Thyroid gland (tissue), 4 donors: ENCODE measurements at regions not wholly inside any gene's neighbourhood (a gene's known extent, or its start where the extent isn't known, plus 50 kb on each side); places are given as distances from the start of the nearest gene placed in this dataset.

Experiments used
- DNase-seq, 2 donors: peaks; one replicate each; pipeline ENCODE4 v3.0.0-alpha.2; 2019
- H3K27ac ChIP-seq, 3 donors: fragments of 200-600 bp; sonication (generic); 1 replicate in 2 of 3; 2 replicates in 1 of 3; pipeline ENCODE4 v1.5.1; 2016 to 2019; ENCODE audit warnings: mild to moderate bottlenecking in 1 of 3, moderate library complexity in 1 of 3
- H3K27me3 ChIP-seq: fragments of 200-600 bp; sonication (generic); one replicate; pipeline ENCODE4 v1.5.1; 2019
- H3K36me3 ChIP-seq, 2 donors: fragments of 200-600 bp; sonication (generic); one replicate each; pipeline ENCODE4 v1.5.1; 2016 to 2019
- H3K4me1 ChIP-seq, 2 donors: fragments of 200-600 bp; sonication (generic); one replicate each; pipeline ENCODE4 v1.5.1; 2017 to 2019
- H3K4me3 ChIP-seq, 3 donors: fragments of 200-600 bp; sonication (generic); replicated peaks in 1 of 3; 1 replicate in 2 of 3; 2 replicates in 1 of 3; pipeline ENCODE4 v1.5.1; 2016; ENCODE audit warnings: mild to moderate bottlenecking in 1 of 3
- H3K9me3 ChIP-seq: fragments of 200-600 bp; sonication (generic); one replicate; pipeline ENCODE4 v1.5.1; 2017
- POLR2A ChIP-seq, 2 donors: fragments of 450-650 bp; IDR thresholded peaks; one replicate each; pipeline ENCODE4 v1.6.1; 2017; ENCODE audit warnings: antibody characterized with exemption in 2 of 2, mild to moderate bottlenecking in 2 of 2, moderate library complexity in 1 of 2
- WGBS, 2 donors: methylation state at CpG; one replicate each; pipeline ENCODE4 v1.1.5; 2017; 5-methylcytosine and 5-hydroxymethylcytosine counted together
- intact Hi-C: fragments of 100-400 bp; cut with DNase I; formaldehyde crosslinking; loops from one replicate; pipeline ENCODE4 v1.15.1; 2023
- TF ChIP-seq, protein P1 (sequence below), 6 experiments: fragments of 200-600 bp in 3 of 6; fragments of 450-650 bp in 3 of 6; sonication (generic) in 3 of 6; IDR thresholded peaks; one replicate each; pipeline ENCODE4 v1.5.1; 2016 to 2019; ENCODE audit warnings: antibody characterized with exemption in 6 of 6, mild to moderate bottlenecking in 2 of 6, inconsistent platforms in 1 of 6, moderate library complexity in 1 of 6

DNA sequence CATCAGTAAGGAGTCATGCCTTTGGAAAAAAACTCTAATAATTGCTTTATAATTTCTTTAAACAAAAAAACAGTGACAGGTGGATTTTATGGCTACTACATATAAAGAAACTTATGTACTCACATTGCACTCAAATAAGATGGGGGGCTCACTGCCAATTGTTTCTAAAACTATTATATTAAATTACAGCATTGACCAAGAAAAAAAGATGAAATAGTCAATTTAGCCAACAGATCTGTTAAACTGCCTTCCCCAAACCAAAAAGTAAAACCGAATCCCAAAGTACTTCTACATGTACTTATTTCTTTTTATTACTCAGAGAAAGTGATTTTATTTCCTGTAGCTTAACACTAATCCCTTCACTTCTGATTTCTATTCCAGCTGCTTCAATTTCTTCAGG is 716.8 kb upstream of the SLITRK5 start:
- DNase-seq, result no peak
- H3K4me1 ChIP-seq, result no peaks in the 10 kb centered on the region
- H3K4me3 ChIP-seq, result no peak overlapping the region
- H3K27ac ChIP-seq, result no peak overlapping the region
- TF ChIP-seq POLR2A (IDR thresholded peaks at IDR 0.05), result no peak
- TF ChIP-seq, protein P1, sequence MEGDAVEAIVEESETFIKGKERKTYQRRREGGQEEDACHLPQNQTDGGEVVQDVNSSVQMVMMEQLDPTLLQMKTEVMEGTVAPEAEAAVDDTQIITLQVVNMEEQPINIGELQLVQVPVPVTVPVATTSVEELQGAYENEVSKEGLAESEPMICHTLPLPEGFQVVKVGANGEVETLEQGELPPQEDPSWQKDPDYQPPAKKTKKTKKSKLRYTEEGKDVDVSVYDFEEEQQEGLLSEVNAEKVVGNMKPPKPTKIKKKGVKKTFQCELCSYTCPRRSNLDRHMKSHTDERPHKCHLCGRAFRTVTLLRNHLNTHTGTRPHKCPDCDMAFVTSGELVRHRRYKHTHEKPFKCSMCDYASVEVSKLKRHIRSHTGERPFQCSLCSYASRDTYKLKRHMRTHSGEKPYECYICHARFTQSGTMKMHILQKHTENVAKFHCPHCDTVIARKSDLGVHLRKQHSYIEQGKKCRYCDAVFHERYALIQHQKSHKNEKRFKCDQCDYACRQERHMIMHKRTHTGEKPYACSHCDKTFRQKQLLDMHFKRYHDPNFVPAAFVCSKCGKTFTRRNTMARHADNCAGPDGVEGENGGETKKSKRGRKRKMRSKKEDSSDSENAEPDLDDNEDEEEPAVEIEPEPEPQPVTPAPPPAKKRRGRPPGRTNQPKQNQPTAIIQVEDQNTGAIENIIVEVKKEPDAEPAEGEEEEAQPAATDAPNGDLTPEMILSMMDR (IDR thresholded peaks at IDR 0.05), result no peak
- no peaks in the 10 kb centered on the region for H3K27me3 ChIP-seq
- intact Hi-C loops, result no loop called here
- WGBS, 2 donors, result 85 to 88% methylated on average over 1 of the region's 1 CpG
- no peaks in the 10 kb centered on the region for H3K9me3 ChIP-seq
- no peaks in the 10 kb centered on the region for H3K36me3 ChIP-seq

DNA sequence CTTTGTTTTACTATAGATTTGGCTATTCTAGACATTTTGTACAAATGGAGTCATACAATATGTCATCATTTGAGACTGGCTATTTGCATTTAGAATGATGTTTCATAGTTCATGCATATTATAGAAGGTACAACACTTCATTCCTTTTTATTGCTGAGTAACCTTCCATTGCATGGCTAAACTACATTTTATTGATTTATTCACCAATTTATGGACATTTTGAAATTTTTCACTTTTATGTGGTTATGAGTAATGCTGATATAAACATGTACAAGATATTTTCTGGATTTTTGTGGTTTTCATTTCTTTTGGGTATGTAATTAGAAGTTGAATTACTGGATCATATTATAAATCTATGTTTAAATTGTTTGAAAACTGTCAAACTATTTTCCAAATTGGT is 710.3 kb upstream of the SLITRK5 start:
- intact Hi-C loops, result no loop called here
- no peaks in the 10 kb centered on the region for H3K27me3 ChIP-seq

DNA sequence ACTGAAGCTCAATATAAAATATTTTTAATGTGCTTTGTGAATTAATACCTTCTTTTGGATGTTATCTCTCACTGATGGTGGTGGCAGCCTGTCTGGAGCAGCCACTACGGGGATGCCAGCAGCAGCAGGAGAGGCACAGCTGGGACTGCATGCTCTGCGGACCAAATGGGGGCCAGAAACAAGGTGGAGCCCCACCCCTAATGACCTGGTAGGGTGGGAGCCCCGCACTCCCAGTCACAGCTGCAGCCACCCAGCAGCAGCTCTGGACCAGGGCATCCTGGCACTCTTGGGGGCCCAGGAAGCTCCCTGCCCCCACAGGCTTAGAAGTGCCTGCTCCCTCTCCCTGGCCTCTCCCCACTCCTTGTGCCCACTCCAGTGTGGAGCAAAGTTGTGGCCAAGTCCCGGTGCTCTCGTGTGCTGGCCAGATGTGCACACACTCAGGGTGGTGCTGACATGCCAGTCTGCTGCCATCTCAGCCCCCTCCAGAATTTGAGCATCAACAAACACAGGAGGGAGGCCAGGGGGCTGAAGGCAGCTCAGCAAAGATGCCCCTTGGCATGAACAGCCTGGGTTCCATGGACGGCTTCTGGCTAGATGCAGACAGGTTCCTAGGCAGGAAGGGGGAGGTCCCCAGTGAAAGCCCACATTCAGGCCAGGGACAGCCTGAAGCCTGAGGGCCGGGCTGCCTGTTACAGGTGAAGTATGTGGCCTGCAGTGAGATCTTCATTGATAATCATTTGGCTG is 696.7 kb upstream of the SLITRK5 start:
- no peak for DNase-seq
- TF ChIP-seq POLR2A (IDR thresholded peaks at IDR 0.05), result no peak
- TF ChIP-seq, protein P1 (IDR thresholded peaks at IDR 0.05), result no peak
- no peaks in the 10 kb centered on the region for H3K4me1 ChIP-seq
- intact Hi-C loops, result no loop called here
- WGBS, 2 donors, result 65 to 81% methylated on average over 6 to 7 of the region's 7 CpGs
- no peaks in the 10 kb centered on the region for H3K27me3 ChIP-seq
- H3K27ac ChIP-seq, result no peak overlapping the region
- H3K9me3 ChIP-seq, result no peaks in the 10 kb centered on the region
- no peaks in the 10 kb centered on the region for H3K36me3 ChIP-seq
- H3K4me3 ChIP-seq, result no peak overlapping the region

More for the DNA sequence above, 710.3 kb upstream of the SLITRK5 start:
- Histone ChIP-seq H3K4me3 (no peak overlapping the region), H3K27ac (no peak overlapping the region), H3K9me3 (no peaks in the 10 kb centered on the region), H3K4me1 (no peaks in the 10 kb centered on the region), H3K36me3 (no peaks in the 10 kb centered on the region)
- TF ChIP-seq, protein P1 (IDR thresholded peaks at IDR 0.05), result no peak
- TF ChIP-seq POLR2A (IDR thresholded peaks at IDR 0.05), result no peak
- DNase-seq, result no peak

DNA sequence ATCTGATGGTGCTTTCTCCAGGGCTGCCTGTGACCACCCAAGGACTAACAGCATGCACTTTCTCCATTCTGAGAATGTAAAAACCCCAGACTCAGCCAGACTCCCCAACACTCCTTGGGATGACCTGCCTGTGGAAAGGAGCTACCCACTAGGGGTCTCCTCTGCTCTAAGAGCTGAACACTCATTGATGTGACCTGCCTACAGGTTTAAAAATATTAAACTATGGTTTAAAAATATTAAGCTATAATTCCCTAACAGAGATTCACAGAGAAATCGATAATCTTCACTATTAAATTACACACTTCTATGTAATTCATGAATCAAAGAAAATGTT is 696.2 kb upstream of the SLITRK5 start:
- no peak for DNase-seq
- no peak for TF ChIP-seq POLR2A (IDR thresholded peaks at IDR 0.05)
- TF ChIP-seq, protein P1 (IDR thresholded peaks at IDR 0.05), result no peak
- no peak overlapping the region for H3K4me3 ChIP-seq
- H3K36me3 ChIP-seq, result no peaks in the 10 kb centered on the region
- H3K27me3 ChIP-seq, result no peaks in the 10 kb centered on the region
- H3K9me3 ChIP-seq, result no peaks in the 10 kb centered on the region
- intact Hi-C loops, result no loop called here
- no peaks in the 10 kb centered on the region for H3K4me1 ChIP-seq
- 93 to 96% methylated on average over 1 of the region's 1 CpG for WGBS, 2 donors
- H3K27ac ChIP-seq, result no peak overlapping the region

DNA sequence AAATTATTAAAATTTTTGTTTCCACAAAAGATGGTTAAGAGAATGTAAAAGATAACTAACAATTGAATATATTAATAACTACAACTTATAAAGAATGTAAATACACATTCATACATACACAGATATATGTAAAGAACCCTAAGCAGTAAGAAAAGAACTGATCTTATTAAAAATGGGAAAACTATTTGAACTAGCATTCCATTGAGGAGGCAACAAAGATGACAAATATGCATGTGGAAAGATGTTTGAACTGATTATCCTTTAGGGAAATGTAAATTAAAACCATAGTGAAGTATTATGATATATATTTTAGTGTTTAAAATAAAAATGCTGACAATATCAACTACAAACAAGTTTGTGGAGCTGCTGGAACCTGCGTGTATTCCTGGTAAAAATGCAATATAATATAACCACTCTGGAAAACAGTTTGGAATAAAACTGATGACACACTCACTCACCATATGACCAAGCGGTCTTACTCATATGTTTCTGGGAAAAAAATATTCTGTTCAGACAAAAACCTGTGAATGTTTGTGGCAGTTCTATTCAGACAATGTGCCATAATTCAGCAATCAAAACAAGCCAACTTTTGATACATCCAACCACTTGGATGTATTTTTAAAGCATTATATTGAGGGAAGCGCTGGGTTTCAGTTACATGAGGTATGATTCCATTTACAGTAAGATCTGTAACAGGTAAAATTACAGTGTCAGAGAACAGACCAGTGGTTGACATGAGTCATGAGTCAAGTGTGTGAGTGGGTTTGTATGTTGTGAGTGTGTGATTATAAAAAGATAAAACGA is 694.4 kb upstream of the SLITRK5 start:
- no peaks in the 10 kb centered on the region for H3K4me1 ChIP-seq
- no peak for DNase-seq
- H3K27ac ChIP-seq, result no peak overlapping the region
- no peak overlapping the region for H3K4me3 ChIP-seq
- WGBS, 2 donors, result 82 to 83% methylated on average over 4 of the region's 4 CpGs
- no peaks in the 10 kb centered on the region for H3K36me3 ChIP-seq
- TF ChIP-seq, protein P1 (IDR thresholded peaks at IDR 0.05), result no peak
- no peak for TF ChIP-seq POLR2A (IDR thresholded peaks at IDR 0.05)
- no peaks in the 10 kb centered on the region for H3K27me3 ChIP-seq
- H3K9me3 ChIP-seq, result no peaks in the 10 kb centered on the region
- intact Hi-C loops, result no loop called here
